ENCODE measurements at regions not wholly inside any gene's neighbourhood (a gene's known extent, or its start where the extent isn't known, plus 50 kb on each side); places are given as distances from the start of the nearest gene placed in this dataset.

DNA sequence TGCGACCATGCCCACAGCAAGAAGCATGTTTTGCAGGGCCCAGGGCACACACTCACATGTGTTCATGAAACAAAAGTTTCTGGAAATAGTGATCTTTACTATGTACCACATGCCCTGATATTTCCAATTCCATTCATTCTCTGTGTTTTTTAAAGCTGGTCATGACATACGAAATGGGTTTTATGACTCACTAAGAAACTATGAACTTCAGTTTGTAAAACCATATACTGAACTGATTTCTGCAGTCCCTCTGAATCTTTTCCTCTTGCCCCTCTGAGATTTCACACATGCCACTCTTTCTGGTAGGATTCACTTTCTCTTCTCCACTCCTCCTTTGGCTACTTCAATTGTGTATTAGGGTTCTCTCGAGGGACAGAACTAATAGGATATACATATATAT, 416.1 kb upstream of the TRPC7 start:
- TF ChIP-seq, protein P1, sequence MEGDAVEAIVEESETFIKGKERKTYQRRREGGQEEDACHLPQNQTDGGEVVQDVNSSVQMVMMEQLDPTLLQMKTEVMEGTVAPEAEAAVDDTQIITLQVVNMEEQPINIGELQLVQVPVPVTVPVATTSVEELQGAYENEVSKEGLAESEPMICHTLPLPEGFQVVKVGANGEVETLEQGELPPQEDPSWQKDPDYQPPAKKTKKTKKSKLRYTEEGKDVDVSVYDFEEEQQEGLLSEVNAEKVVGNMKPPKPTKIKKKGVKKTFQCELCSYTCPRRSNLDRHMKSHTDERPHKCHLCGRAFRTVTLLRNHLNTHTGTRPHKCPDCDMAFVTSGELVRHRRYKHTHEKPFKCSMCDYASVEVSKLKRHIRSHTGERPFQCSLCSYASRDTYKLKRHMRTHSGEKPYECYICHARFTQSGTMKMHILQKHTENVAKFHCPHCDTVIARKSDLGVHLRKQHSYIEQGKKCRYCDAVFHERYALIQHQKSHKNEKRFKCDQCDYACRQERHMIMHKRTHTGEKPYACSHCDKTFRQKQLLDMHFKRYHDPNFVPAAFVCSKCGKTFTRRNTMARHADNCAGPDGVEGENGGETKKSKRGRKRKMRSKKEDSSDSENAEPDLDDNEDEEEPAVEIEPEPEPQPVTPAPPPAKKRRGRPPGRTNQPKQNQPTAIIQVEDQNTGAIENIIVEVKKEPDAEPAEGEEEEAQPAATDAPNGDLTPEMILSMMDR (IDR thresholded peaks at IDR 0.05): no peak
- TF ChIP-seq POLR2A (IDR thresholded peaks at IDR 0.05; ENCODE audit: low read depth): no peak
- TF ChIP-seq POLR2AphosphoS5 (IDR thresholded peaks at IDR 0.05): no peak
